CD8-positive, alpha-beta memory T cell (primary cell): ENCODE measurements at regions not wholly inside any gene's neighbourhood (a gene's known extent, or its start where the extent isn't known, plus 50 kb on each side); places are given as distances from the start of the nearest gene placed in this dataset.

ENCODE experiments used
- CTCF ChIA-PET: fragments of 350-600 bp; sonication (Branson Sonifier 250); formaldehyde crosslinking; loops from one replicate; lab custom pipeline; 2021; ENCODE audit warnings: antibody characterized with exemption; lab: Charles Lee
- POLR2A ChIA-PET: fragments of 350-600 bp; sonication (Branson Sonifier 250); formaldehyde crosslinking; loops from one replicate; lab custom pipeline; 2021; ENCODE audit warnings: antibody characterized with exemption; lab: Charles Lee
- DNase-seq, 5 donors: peaks; one replicate each; pipeline versions ENCODE4 v3.0.0 to v3.0.0-alpha.2; 2020 to 2022; ENCODE audit warnings: mixed read lengths in 1 of 5
- H3K27ac ChIP-seq: one replicate; pipeline ENCODE4 v1.7.0; 2013; ENCODE audit warnings: low read depth, mild to moderate bottlenecking, low read length, moderate library complexity
- H3K27me3 ChIP-seq: 2 replicates; pipeline ENCODE4 v1.7.0; 2013; ENCODE audit warnings: low read length, mild to moderate bottlenecking; ENCODE audit not compliant: insufficient read depth, poor library complexity, severe bottlenecking
- H3K36me3 ChIP-seq: 2 replicates; pipeline ENCODE4 v1.7.0; 2013; ENCODE audit warnings: mild to moderate bottlenecking, low read length, moderate library complexity; ENCODE audit not compliant: insufficient read depth
- H3K4me1 ChIP-seq: 2 replicates; pipeline ENCODE4 v1.7.0; 2013; ENCODE audit warnings: mild to moderate bottlenecking, low read length, moderate library complexity; ENCODE audit not compliant: insufficient read depth
- H3K4me3 ChIP-seq: 2 replicates; pipeline ENCODE4 v1.7.0; 2013; ENCODE audit warnings: mild to moderate bottlenecking, low read length
- H3K9me3 ChIP-seq: 2 replicates; pipeline ENCODE4 v1.7.0; 2013; ENCODE audit warnings: mild to moderate bottlenecking, low read length
- H3K27ac Mint-ChIP-seq, 8 donors: one replicate each; pipeline ENCODE4 v1.8.0; 2020 to 2021; ENCODE audit warnings: mixed read lengths in 8 of 8, mild to moderate bottlenecking in 6 of 8, inconsistent platforms in 3 of 8, moderate library complexity in 3 of 8
- H3K27me3 Mint-ChIP-seq, 2 donors: one replicate each; pipeline ENCODE4 v1.8.0; 2020 to 2021; ENCODE audit warnings: mixed read lengths in 2 of 2, mild to moderate bottlenecking in 1 of 2, moderate library complexity in 1 of 2
- H3K36me3 Mint-ChIP-seq, 3 donors: one replicate each; pipeline ENCODE4 v1.8.0; 2020 to 2021; ENCODE audit warnings: mixed read lengths in 3 of 3, inconsistent platforms in 1 of 3, mild to moderate bottlenecking in 1 of 3
- H3K4me1 Mint-ChIP-seq, 3 donors: one replicate each; pipeline ENCODE4 v1.8.0; 2020 to 2021; ENCODE audit warnings: mixed read lengths in 3 of 3, inconsistent platforms in 1 of 3, mild to moderate bottlenecking in 1 of 3
- H3K4me3 Mint-ChIP-seq, 7 donors: one replicate each; pipeline ENCODE4 v1.8.0; 2020 to 2021; ENCODE audit warnings: mixed read lengths in 7 of 7, mild to moderate bottlenecking in 6 of 7, moderate library complexity in 4 of 7, inconsistent platforms in 2 of 7
- H3K9me3 Mint-ChIP-seq, 5 donors: one replicate each; pipeline ENCODE4 v1.8.0; 2020 to 2022; ENCODE audit warnings: mixed read lengths in 5 of 5, mild to moderate bottlenecking in 3 of 5, moderate library complexity in 2 of 5, inconsistent platforms in 1 of 5

GRCh38 chr11:98177925-98178324, 842.8 kb upstream of the CNTN5 start:
- ChIA-PET POLR2A (no interaction called here), CTCF (no interaction called here)
- Mint-ChIP-seq H3K4me1 (no peaks in the 10 kb centered on the region), H3K27ac (no peak overlapping the region), H3K9me3 (peaks cover 6 to 21% (median 12%) of the 10 kb centered on the region in 5 donors), H3K36me3 (no peaks in the 10 kb centered on the region), H3K27me3 (no peaks in the 10 kb centered on the region), H3K4me3 (no peak overlapping the region)
- H3K36me3 ChIP-seq = no peaks in the 10 kb centered on the region
- H3K27me3 ChIP-seq = no peaks in the 10 kb centered on the region
- DNase-seq = no peak
- H3K4me1 ChIP-seq = no peaks in the 10 kb centered on the region
- H3K9me3 ChIP-seq = no peaks in the 10 kb centered on the region
- no peak overlapping the region for H3K27ac ChIP-seq
- H3K4me3 ChIP-seq = no peak overlapping the region

GRCh38 chr11:98180511-98180910, 840.2 kb upstream of the CNTN5 start:
- no peaks in the 10 kb centered on the region for H3K4me1 Mint-ChIP-seq
- no peak overlapping the region for H3K27ac Mint-ChIP-seq
- no peaks in the 10 kb centered on the region for H3K36me3 Mint-ChIP-seq
- ChIA-PET POLR2A (no interaction called here), CTCF (no interaction called here)
- no peaks in the 10 kb centered on the region for H3K27me3 Mint-ChIP-seq
- Histone ChIP-seq H3K27ac (no peak overlapping the region), H3K9me3 (no peaks in the 10 kb centered on the region), H3K36me3 (no peaks in the 10 kb centered on the region), H3K4me3 (no peak overlapping the region), H3K4me1 (no peaks in the 10 kb centered on the region), H3K27me3 (no peaks in the 10 kb centered on the region)
- H3K4me3 Mint-ChIP-seq = no peak overlapping the region
- H3K9me3 Mint-ChIP-seq = peaks cover 3 to 28% (median 15%) of the 10 kb centered on the region in 5 donors
- DNase-seq = no peak

GRCh38 chr11:98180921-98181320, 839.8 kb upstream of the CNTN5 start:
- CTCF ChIA-PET = no interaction called here
- Histone ChIP-seq H3K36me3 (no peaks in the 10 kb centered on the region), H3K27ac (no peak overlapping the region), H3K9me3 (no peaks in the 10 kb centered on the region), H3K4me3 (no peak overlapping the region), H3K27me3 (no peaks in the 10 kb centered on the region), H3K4me1 (no peaks in the 10 kb centered on the region)
- POLR2A ChIA-PET = no interaction called here
- H3K27ac Mint-ChIP-seq = no peak overlapping the region
- H3K4me1 Mint-ChIP-seq = no peaks in the 10 kb centered on the region
- no peaks in the 10 kb centered on the region for H3K27me3 Mint-ChIP-seq
- no peaks in the 10 kb centered on the region for H3K36me3 Mint-ChIP-seq
- no peak overlapping the region for H3K4me3 Mint-ChIP-seq
- DNase-seq = no peak
- H3K9me3 Mint-ChIP-seq = peaks cover 3 to 24% (median 14%) of the 10 kb centered on the region in 5 donors

- Mint-ChIP-seq H3K27ac (no peak overlapping the region), H3K9me3 (peaks cover 8 to 25% (median 9%) of the 10 kb centered on the region in 5 donors), H3K4me1 (no peaks in the 10 kb centered on the region), H3K4me3 (no peak overlapping the region), H3K36me3 (peaks cover 0 to 2% (median 0%) of the 10 kb centered on the region in 3 donors), H3K27me3 (no peaks in the 10 kb centered on the region)
- CTCF ChIA-PET = no interaction called here
- H3K27ac ChIP-seq = no peak overlapping the region
- DNase-seq = no peak
- H3K4me3 ChIP-seq = no peak overlapping the region
- H3K36me3 ChIP-seq = no peaks in the 10 kb centered on the region
- no peaks in the 10 kb centered on the region for H3K9me3 ChIP-seq
- no peaks in the 10 kb centered on the region for H3K27me3 ChIP-seq
- POLR2A ChIA-PET = no interaction called here
- H3K4me1 ChIP-seq = no peaks in the 10 kb centered on the region
These were observed 837.7 kb upstream of the CNTN5 start for GRCh38 chr11:98183034-98183433.

- POLR2A ChIA-PET = no interaction called here
- H3K36me3 Mint-ChIP-seq = peaks cover 0 to 2% (median 0%) of the 10 kb centered on the region in 3 donors
- no peaks in the 10 kb centered on the region for H3K9me3 ChIP-seq
- no peaks in the 10 kb centered on the region for H3K4me1 ChIP-seq
- H3K4me1 Mint-ChIP-seq = no peaks in the 10 kb centered on the region
- H3K27ac ChIP-seq = no peak overlapping the region
- H3K9me3 Mint-ChIP-seq = peaks cover 8 to 34% (median 11%) of the 10 kb centered on the region in 5 donors
- H3K27me3 Mint-ChIP-seq = no peaks in the 10 kb centered on the region
- no peaks in the 10 kb centered on the region for H3K27me3 ChIP-seq
- no peaks in the 10 kb centered on the region for H3K36me3 ChIP-seq
- H3K4me3 Mint-ChIP-seq = no peak overlapping the region
- DNase-seq = no peak
- H3K27ac Mint-ChIP-seq = no peak overlapping the region
- no peak overlapping the region for H3K4me3 ChIP-seq
- CTCF ChIA-PET = no interaction called here
These were observed 835.5 kb upstream of the CNTN5 start for GRCh38 chr11:98185245-98185644.

GRCh38 chr11:98194611-98195010, 826.1 kb upstream of the CNTN5 start:
- ChIA-PET CTCF (no interaction called here), POLR2A (no interaction called here)
- Histone ChIP-seq H3K36me3 (no peaks in the 10 kb centered on the region), H3K4me3 (no peak overlapping the region), H3K4me1 (no peaks in the 10 kb centered on the region), H3K27ac (no peak overlapping the region), H3K9me3 (no peaks in the 10 kb centered on the region), H3K27me3 (no peaks in the 10 kb centered on the region)
- no peaks in the 10 kb centered on the region for H3K27me3 Mint-ChIP-seq
- no peak overlapping the region for H3K4me3 Mint-ChIP-seq
- no peak overlapping the region for H3K27ac Mint-ChIP-seq
- DNase-seq = no peak
- H3K4me1 Mint-ChIP-seq = no peaks in the 10 kb centered on the region
- H3K36me3 Mint-ChIP-seq = no peaks in the 10 kb centered on the region
- peaks cover 1 to 33% (median 4%) of the 10 kb centered on the region in 5 donors for H3K9me3 Mint-ChIP-seq

GRCh38 chr11:98195300-98195699, 825.4 kb upstream of the CNTN5 start:
- peaks cover 1 to 30% (median 2%) of the 10 kb centered on the region in 5 donors for H3K9me3 Mint-ChIP-seq
- CTCF ChIA-PET = no interaction called here
- H3K36me3 Mint-ChIP-seq = no peaks in the 10 kb centered on the region
- no peaks in the 10 kb centered on the region for H3K4me1 ChIP-seq
- no peak overlapping the region for H3K27ac Mint-ChIP-seq
- no peaks in the 10 kb centered on the region for H3K27me3 ChIP-seq
- H3K27ac ChIP-seq = no peak overlapping the region
- H3K4me3 ChIP-seq = no peak overlapping the region
- H3K4me1 Mint-ChIP-seq = no peaks in the 10 kb centered on the region
- H3K27me3 Mint-ChIP-seq = no peaks in the 10 kb centered on the region
- H3K36me3 ChIP-seq = no peaks in the 10 kb centered on the region
- POLR2A ChIA-PET = no interaction called here
- no peaks in the 10 kb centered on the region for H3K9me3 ChIP-seq
- H3K4me3 Mint-ChIP-seq = no peak overlapping the region
- DNase-seq = no peak

- no peaks in the 10 kb centered on the region for H3K27me3 Mint-ChIP-seq
- Histone ChIP-seq H3K4me3 (no peak overlapping the region), H3K9me3 (no peaks in the 10 kb centered on the region), H3K27me3 (no peaks in the 10 kb centered on the region), H3K27ac (no peak overlapping the region), H3K36me3 (no peaks in the 10 kb centered on the region), H3K4me1 (no peaks in the 10 kb centered on the region)
- no peak overlapping the region for H3K4me3 Mint-ChIP-seq
- H3K9me3 Mint-ChIP-seq = peaks cover 6 to 27% (median 14%) of the 10 kb centered on the region in 5 donors
- POLR2A ChIA-PET = no interaction called here
- no peak overlapping the region for H3K27ac Mint-ChIP-seq
- H3K4me1 Mint-ChIP-seq = no peaks in the 10 kb centered on the region
- H3K36me3 Mint-ChIP-seq = no peaks in the 10 kb centered on the region
- DNase-seq = no peak
- CTCF ChIA-PET = no interaction called here
These were observed 813.7 kb upstream of the CNTN5 start for GRCh38 chr11:98207086-98207485.

GRCh38 chr11:98227278-98227677, 793.5 kb upstream of the CNTN5 start:
- ChIA-PET CTCF (no interaction called here), POLR2A (no interaction called here)
- H3K4me1 ChIP-seq = no peaks in the 10 kb centered on the region
- no peaks in the 10 kb centered on the region for H3K27me3 ChIP-seq
- H3K9me3 ChIP-seq = no peaks in the 10 kb centered on the region
- Mint-ChIP-seq H3K9me3 (peaks cover 0 to 22% (median 4%) of the 10 kb centered on the region in 5 donors), H3K36me3 (no peaks in the 10 kb centered on the region), H3K27ac (no peak overlapping the region), H3K27me3 (no peaks in the 10 kb centered on the region), H3K4me3 (no peak overlapping the region), H3K4me1 (no peaks in the 10 kb centered on the region)
- H3K4me3 ChIP-seq = no peak overlapping the region
- no peak overlapping the region for H3K27ac ChIP-seq
- no peak for DNase-seq
- no peaks in the 10 kb centered on the region for H3K36me3 ChIP-seq
